C4-2B (cell line): ENCODE measurements at regions not wholly inside any gene's neighbourhood (a gene's known extent, or its start where the extent isn't known, plus 50 kb on each side); places are given as distances from the start of the nearest gene placed in this dataset.

Experiments
- ZFX ChIP-seq: fragments of 450-650 bp; IDR thresholded peaks from 2 replicates; pipeline ENCODE4 v1.6.1; 2017
- TF ChIP-seq, protein P1 (sequence below): fragments of 450-650 bp; conservative IDR thresholded peaks from 2 replicates; pipeline ENCODE4 v1.5.1; 2017; ENCODE audit warnings: mild to moderate bottlenecking

DNA sequence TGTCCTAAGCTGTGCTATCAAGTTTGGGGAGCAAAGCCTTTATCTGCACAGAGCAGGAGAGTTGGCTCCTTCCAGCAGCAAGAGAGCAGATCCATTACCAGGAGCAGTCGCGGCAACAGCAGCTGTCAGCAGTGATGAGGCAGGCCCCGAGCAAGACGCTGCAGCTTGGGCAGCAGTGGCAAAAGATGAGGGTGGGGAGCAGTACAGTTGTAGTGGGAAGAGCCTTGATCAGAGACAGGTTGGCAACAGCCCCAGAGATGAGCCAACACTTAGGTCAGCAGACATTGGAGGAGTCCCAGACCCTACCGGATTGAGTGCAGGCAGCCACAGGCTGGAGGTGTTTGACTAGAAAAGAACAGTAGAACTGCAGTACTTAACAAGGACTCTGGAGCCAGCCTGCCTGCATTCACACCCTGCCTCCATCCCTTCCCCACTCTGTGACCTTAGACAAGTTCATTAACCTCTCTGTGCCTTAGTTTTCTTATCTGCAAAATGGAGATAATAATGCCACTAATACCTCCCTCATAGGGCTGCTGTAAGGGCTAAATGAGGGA is 117.1 kb upstream of the SERTAD2 start:
- TF ChIP-seq, protein P1, sequence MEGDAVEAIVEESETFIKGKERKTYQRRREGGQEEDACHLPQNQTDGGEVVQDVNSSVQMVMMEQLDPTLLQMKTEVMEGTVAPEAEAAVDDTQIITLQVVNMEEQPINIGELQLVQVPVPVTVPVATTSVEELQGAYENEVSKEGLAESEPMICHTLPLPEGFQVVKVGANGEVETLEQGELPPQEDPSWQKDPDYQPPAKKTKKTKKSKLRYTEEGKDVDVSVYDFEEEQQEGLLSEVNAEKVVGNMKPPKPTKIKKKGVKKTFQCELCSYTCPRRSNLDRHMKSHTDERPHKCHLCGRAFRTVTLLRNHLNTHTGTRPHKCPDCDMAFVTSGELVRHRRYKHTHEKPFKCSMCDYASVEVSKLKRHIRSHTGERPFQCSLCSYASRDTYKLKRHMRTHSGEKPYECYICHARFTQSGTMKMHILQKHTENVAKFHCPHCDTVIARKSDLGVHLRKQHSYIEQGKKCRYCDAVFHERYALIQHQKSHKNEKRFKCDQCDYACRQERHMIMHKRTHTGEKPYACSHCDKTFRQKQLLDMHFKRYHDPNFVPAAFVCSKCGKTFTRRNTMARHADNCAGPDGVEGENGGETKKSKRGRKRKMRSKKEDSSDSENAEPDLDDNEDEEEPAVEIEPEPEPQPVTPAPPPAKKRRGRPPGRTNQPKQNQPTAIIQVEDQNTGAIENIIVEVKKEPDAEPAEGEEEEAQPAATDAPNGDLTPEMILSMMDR, result no peak
- TF ChIP-seq ZFX, result no peak
